ENCODE measurements at regions not wholly inside any gene's neighbourhood (a gene's known extent, or its start where the extent isn't known, plus 50 kb on each side); places are given as distances from the start of the nearest gene placed in this dataset.

GRCh38 chr21:26709090-26709489, 136.0 kb upstream of the CYYR1 start:
- no peaks in the 10 kb centered on the region for H3K27me3 Mint-ChIP-seq (ENCODE audit: low read depth)
- no peak for TF ChIP-seq ZNF263 (CRISPR knock-in tag; IDR thresholded peaks at IDR 0.05; ENCODE audit: low read depth)
- H3K4me1 Mint-ChIP-seq: peaks cover 19% of the 10 kb centered on the region
- ChIA-PET CTCF (interaction anchor here (1.3 to 2.9 kb wide), 2 partner anchors 8 to 24 kb away, joined by 6 to 10 read pairs; no protein-coding TSS in a partner anchor), POLR2A (interaction anchor here (0.6 kb wide), 1 partner anchor 41 kb away, joined by 4 read pairs; no protein-coding TSS in a partner anchor)
- no peaks in the 10 kb centered on the region for H3K9me3 Mint-ChIP-seq
- no peak overlapping the region for H3K27ac Mint-ChIP-seq
- DNase-seq (ENCODE audit: low spot score): no peak
- ATAC-seq: no peak
- no peak overlapping the region for H3K4me3 Mint-ChIP-seq
- H3K36me3 Mint-ChIP-seq: no peaks in the 10 kb centered on the region

GRCh38 chr21:26708223-26708800, 135.2 kb upstream of the CYYR1 start:
- ATAC-seq (no peak), DNase-seq (ENCODE audit: low spot score) (no peak)
- Mint-ChIP-seq H3K27ac (no peak overlapping the region), H3K36me3 (no peaks in the 10 kb centered on the region), H3K4me3 (no peak overlapping the region), H3K27me3 (ENCODE audit: low read depth) (no peaks in the 10 kb centered on the region), H3K4me1 (peaks cover 19% of the 10 kb centered on the region), H3K9me3 (peaks cover 6% of the 10 kb centered on the region; the same call in 1 of the 2 replicates)
- ChIA-PET POLR2A (no interaction called here), CTCF (interaction anchor here (2.9 kb wide), 1 partner anchor 9 kb away, joined by 10 read pairs; no protein-coding TSS in a partner anchor)
- TF ChIP-seq AR (CRISPR knock-in tag; IDR thresholded peaks at IDR 0.05) (no peak), CDX4 (CRISPR knock-in tag; IDR thresholded peaks at IDR 0.05; ENCODE audit: borderline replicate concordance) (no peak), OVOL2 (CRISPR knock-in tag; IDR thresholded peaks at IDR 0.05; ENCODE audit: borderline replicate concordance) (no peak)

GRCh38 chr21:26707246-26707645, 134.2 kb upstream of the CYYR1 start:
- no peak for ATAC-seq
- Mint-ChIP-seq H3K4me1 (peaks cover 27% of the 10 kb centered on the region), H3K36me3 (peaks cover 3% of the 10 kb centered on the region; the same call in 1 of the 2 replicates), H3K9me3 (peaks cover 15% of the 10 kb centered on the region), H3K4me3 (no peak overlapping the region), H3K27me3 (ENCODE audit: low read depth) (no peaks in the 10 kb centered on the region), H3K27ac (no peak overlapping the region)
- no peak for DNase-seq (ENCODE audit: low spot score)
- no peak for TF ChIP-seq FOXP1 (CRISPR knock-in tag; IDR thresholded peaks at IDR 0.05; ENCODE audit: borderline replicate concordance)
- no peak for TF ChIP-seq EMX1 (CRISPR knock-in tag; IDR thresholded peaks at IDR 0.05)
- no peak for TF ChIP-seq ZNF317 (CRISPR knock-in tag; IDR thresholded peaks at IDR 0.05; ENCODE audit: borderline replicate concordance, low read depth)
- no peak for TF ChIP-seq OVOL2 (CRISPR knock-in tag; IDR thresholded peaks at IDR 0.05; ENCODE audit: borderline replicate concordance)
- no peak for TF ChIP-seq PREB (CRISPR knock-in tag; IDR thresholded peaks at IDR 0.05; ENCODE audit: borderline replicate concordance)
- no peak for TF ChIP-seq CREM (CRISPR knock-in tag; IDR thresholded peaks at IDR 0.05)
- POLR2A ChIA-PET: no interaction called here
- CTCF ChIA-PET: interaction anchor here (2.9 kb wide), 1 partner anchor 10 kb away, joined by 10 read pairs; no protein-coding TSS in a partner anchor

GRCh38 chr21:26698416-26698815, 125.3 kb upstream of the CYYR1 start:
- Mint-ChIP-seq H3K27ac (no peak overlapping the region), H3K9me3 (peaks cover 26% of the 10 kb centered on the region), H3K27me3 (ENCODE audit: low read depth) (peaks cover 4% of the 10 kb centered on the region; the same call in 1 of the 2 replicates), H3K36me3 (peaks cover 6% of the 10 kb centered on the region; the same call in 1 of the 2 replicates), H3K4me3 (no peak overlapping the region), H3K4me1 (peaks cover 9% of the 10 kb centered on the region)
- POLR2A ChIA-PET: no interaction called here
- ATAC-seq: no peak
- CTCF ChIA-PET: no interaction called here
- no peak for DNase-seq (ENCODE audit: low spot score)
- no peak for TF ChIP-seq JUN (CRISPR knock-in tag; IDR thresholded peaks at IDR 0.05)
- TF ChIP-seq ZBTB43 (CRISPR knock-in tag; IDR thresholded peaks at IDR 0.05): no peak
- TF ChIP-seq RORB (CRISPR knock-in tag; IDR thresholded peaks at IDR 0.05): no peak
- TF ChIP-seq ATF6 (CRISPR knock-in tag; IDR thresholded peaks at IDR 0.05): no peak
- TF ChIP-seq CBFB (CRISPR knock-in tag; IDR thresholded peaks at IDR 0.05; ENCODE audit: low read depth): no peak
- TF ChIP-seq PRRX2 (CRISPR knock-in tag; IDR thresholded peaks at IDR 0.05): no peak
- no peak for TF ChIP-seq FOXP1 (CRISPR knock-in tag; IDR thresholded peaks at IDR 0.05; ENCODE audit: borderline replicate concordance)
- TF ChIP-seq FOXP4 (CRISPR knock-in tag; IDR thresholded peaks at IDR 0.05): no peak
